ENCODE measurements at regions not wholly inside any gene's neighbourhood (a gene's known extent, or its start where the extent isn't known, plus 50 kb on each side); places are given as distances from the start of the nearest gene placed in this dataset.

DNA sequence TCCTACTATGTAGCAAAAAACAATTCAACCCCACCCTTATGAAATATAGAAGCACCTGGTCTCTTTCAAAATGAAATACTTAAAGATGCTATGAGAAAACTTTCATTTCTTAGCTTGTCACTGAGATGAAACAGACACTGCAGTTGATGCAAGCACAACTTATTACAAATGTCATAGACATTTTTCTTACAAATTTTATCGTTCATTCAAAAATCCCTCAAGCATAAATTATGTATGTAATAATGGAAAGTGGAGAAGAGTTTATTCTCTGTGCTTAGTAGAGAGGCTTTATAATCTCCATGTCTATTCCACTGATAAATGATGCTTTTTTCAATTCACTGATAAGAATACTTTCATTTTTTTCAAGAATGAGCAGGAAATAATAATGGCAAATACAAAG, 1943.9 kb upstream of the IGFBP7 start:
- DNase-seq: no peak
- no peak for TF ChIP-seq GATA1 (IDR thresholded peaks at IDR 0.05; ENCODE audit: low read depth, low read length)
- TF ChIP-seq POLR2A (IDR thresholded peaks at IDR 0.05; ENCODE audit: low read length): no peak

DNA sequence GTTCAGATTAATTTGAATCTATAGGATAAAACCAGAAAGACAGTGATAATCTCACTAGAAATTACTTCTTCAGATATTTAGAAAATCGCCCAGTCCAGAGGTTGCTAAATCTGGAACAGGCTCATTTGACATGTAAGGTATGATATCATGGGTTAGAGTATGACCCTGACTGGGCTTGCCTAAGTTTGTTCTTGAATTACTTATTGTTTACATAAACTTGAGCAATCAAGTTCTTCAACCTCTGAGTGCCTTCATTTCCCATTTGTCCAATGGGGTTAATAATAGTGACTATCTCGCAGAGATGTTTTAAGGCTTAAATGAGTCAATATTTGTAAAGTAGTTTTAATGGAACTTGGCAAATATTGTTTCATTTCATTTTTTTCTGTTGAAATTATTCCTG, 1947.6 kb upstream of the IGFBP7 start:
- DNase-seq: no peak
- no peak for TF ChIP-seq POLR2A (IDR thresholded peaks at IDR 0.05; ENCODE audit: low read length)
- no peak for TF ChIP-seq GATA1 (IDR thresholded peaks at IDR 0.05; ENCODE audit: low read depth, low read length)

DNA sequence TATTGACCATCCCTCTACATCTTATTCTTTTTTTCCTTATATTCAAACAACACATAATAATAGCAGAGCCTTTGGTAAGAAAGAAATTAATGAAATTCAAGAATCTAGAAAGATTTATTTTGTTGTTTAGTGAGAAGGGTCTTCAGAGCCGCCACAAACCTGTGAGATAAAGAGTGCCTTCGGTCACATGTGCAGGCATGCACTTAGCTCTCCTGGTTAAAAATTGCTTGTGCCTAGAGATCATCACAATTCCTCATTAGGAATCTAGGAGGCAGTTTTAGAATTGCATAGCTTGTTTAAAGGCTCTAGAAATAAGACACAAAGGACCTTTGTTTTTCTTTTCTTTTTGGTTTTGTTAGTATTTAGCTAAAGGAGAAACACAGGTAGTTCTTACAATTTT, 1948.4 kb upstream of the IGFBP7 start:
- no peak for TF ChIP-seq GATA1 (IDR thresholded peaks at IDR 0.05; ENCODE audit: low read depth, low read length)
- no peak for TF ChIP-seq POLR2A (IDR thresholded peaks at IDR 0.05; ENCODE audit: low read length)
- no peak for DNase-seq

DNA sequence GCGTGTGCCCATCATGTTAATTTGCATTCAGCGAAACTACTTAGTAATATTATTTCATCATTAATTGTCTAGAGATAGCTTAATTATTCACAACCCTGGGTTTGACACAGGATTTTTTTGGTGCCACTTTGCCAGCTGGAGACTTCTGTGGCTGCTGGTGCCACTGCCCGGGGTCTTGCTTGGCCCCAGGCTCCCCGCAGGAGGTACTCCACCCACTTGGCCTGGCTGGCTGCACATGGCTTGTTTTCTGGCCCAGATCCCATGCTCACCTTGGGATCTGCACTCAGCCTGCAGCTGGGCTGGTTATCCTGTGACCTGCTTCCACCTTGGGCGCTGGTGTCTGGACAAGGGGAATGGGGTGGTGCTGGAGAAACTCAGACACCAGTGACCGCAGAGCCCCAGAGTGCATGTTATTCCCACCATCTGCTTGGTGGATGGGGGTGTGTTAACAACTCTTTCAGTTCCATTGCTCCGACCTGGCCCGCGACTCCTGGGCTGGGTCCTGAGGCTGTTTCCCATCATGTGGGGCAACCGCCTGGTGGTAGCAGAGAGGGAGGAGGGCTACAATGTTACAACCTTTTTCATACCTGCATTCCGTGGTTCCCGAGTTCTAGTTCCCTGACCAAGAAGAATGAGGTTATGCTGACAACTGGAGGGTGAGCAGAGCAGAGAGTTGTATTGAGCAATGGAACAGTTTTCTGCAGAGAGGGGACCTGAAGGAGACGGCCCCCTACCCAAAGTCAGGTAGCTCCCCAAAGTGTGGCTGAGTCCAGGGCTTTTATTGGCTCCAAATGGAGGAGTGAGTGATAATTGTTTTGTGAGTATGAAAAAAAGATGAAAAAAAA, 1950.0 kb upstream of the IGFBP7 start:
- no peak for DNase-seq
- TF ChIP-seq GATA1 (IDR thresholded peaks at IDR 0.05; ENCODE audit: low read depth, low read length): no peak
- TF ChIP-seq POLR2A (IDR thresholded peaks at IDR 0.05; ENCODE audit: low read length): no peak

DNA sequence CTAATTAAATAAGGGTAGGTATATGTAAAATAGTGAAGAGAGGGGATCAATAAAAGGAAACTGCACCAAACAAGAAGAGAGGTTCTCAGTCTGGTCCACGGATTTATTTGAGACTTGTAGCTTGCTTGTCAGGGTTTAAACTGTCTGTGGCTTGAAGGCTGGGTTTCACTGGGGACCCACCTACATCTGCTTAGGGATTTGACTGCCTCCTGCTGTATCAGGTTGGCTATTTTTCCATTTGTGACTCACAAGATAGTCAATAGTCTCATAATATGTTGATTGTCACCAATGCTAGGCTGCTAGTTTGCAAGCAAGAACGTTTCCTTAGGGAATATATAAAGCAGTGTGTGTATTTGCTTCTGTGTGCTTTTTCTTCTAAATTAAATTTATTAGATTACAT, 1950.7 kb upstream of the IGFBP7 start:
- no peak for DNase-seq

DNA sequence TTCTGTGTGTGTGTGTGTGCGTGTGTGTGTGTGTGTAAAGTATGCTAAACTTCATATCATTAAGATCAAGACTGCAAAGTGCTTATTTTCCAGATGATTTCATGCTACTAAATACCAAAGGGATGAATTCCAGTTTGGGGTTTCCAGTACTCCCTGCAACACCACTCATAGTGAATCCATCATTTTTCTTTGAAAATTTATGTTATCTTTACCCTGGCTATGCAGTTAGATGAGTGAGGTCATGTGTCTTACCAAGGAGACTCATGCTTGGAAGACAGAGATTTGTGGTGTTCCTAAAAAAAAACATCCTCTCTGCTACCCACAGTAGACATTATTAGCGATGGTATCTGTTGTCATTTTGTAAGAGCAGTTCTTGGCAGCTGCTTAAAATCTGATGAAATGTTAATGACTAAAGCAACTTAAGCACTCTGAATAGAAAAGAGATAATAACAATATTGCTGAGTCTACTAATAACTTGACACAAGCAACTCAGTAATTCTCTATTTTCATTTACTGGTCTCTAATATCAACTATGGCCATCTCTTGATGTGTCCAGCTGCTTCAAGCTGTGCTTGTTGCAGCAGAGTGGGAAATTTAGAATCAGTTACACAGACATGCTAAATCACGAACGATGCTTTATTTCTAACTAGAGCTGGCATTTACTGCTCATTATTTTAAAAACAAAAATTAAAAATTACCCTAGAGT, 1953.0 kb upstream of the IGFBP7 start:
- DNase-seq: no peak
- TF ChIP-seq POLR2A (IDR thresholded peaks at IDR 0.05; ENCODE audit: low read length) (no peak), GATA1 (IDR thresholded peaks at IDR 0.05; ENCODE audit: low read depth, low read length) (no peak)

More for the DNA sequence above, 1950.7 kb upstream of the IGFBP7 start:
- no peak for TF ChIP-seq GATA1 (IDR thresholded peaks at IDR 0.05; ENCODE audit: low read depth, low read length)

DNA sequence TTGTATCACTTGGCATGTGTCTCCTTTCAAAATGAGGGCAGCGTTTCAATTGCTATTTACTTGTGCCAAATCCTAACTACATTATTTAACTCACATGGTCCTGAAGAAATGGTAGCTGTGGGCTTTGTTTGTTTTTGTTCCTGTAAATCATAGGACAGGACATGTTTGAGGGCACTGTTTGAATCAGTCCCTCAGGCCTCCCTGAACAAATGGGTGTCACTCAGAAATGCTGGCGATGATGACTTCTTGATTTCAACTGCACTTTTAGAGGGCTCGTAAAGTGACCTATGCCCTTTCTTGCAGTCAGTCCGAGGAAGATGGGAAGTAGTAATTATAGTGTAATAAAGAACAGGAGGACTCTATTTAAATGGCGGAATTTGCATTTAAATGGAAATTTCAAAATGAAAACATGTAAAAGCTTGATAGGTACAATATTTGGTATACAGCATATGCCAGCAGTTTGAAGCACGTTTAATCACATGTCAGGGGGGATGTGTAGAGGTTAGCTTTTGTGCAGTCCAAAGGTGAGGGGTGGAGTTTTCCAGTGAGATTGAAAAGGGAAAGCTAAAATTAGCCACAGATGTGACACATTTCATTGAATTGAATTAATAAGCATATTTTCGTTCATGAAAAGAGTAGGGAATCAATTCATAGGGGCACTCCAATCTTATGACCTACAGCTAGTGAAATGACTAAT, 1958.7 kb upstream of the IGFBP7 start:
- TF ChIP-seq POLR2A (IDR thresholded peaks at IDR 0.05; ENCODE audit: low read length) (no peak), GATA1 (IDR thresholded peaks at IDR 0.05; ENCODE audit: low read depth, low read length) (no peak)
- no peak for DNase-seq

DNA sequence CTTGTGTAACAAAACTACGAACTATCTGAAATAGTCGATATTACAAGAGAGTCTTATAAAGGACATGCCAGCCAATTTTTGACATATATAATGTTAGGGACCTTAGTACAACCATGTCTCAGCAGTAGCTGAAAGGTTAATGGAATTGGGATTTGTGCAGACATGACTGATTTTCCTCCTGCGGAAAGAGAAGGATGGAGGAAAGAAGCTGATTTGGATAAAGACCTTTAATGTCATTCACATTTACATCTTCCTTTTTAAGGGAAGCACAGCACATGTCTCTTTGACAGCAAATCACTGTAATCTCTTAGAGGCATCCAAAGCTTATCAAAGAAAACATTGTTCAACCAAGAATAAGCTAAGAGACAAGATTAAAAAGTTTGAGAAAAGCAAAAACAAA, 1976.2 kb upstream of the IGFBP7 start:
- TF ChIP-seq POLR2A (IDR thresholded peaks at IDR 0.05; ENCODE audit: low read length) (no peak), GATA1 (IDR thresholded peaks at IDR 0.05; ENCODE audit: low read depth, low read length) (no peak)
- DNase-seq: no peak

DNA sequence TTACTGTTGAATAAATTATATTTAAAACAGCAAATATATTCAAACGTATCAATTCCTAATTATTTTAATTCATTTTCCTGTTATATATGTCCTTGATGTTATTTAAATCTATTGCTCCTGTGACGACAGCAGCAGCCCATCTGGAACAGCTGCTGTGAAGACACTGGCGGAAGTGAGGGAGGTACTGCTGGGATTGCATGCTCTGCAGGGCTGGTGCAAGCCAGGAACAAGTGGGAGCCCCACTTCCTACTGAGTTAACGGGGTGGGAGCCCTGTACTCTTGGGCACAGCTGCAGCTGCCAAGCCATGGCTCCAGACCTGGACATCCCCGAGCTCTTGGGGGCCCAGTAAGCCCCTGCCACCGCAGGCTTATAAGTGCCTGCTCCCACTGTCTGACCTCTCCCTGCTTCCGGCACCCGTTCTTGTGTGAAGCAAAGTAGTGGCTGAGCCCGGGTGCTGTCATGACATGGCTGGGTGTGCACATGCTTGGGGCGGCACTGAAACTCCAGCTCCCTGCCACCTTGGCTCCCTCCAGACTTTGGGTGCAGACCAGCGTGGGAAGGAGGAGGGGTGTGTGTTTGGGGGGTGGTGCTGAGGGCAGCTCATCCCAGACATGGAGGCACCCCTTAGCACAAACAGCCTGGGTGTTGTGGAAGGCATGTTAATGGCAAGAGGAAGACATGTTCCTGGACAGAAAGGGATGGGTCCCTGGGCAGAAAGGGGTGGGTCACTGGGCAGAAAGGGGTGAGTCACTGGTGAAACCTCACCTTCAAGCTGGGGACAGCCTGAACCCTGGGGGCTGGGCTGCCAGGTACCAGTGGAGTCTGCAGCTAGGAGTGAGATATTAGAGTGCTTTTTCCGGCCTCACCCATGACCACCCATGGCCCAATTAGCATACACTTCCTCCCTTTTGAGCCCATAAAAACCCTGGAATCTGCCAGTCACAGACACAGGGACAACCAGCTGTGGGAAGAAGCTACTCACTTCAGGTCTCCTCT, 1981.3 kb upstream of the IGFBP7 start:
- no peak for DNase-seq
- TF ChIP-seq POLR2A (IDR thresholded peaks at IDR 0.05; ENCODE audit: low read length) (no peak), GATA1 (IDR thresholded peaks at IDR 0.05; ENCODE audit: low read depth, low read length) (no peak)

DNA sequence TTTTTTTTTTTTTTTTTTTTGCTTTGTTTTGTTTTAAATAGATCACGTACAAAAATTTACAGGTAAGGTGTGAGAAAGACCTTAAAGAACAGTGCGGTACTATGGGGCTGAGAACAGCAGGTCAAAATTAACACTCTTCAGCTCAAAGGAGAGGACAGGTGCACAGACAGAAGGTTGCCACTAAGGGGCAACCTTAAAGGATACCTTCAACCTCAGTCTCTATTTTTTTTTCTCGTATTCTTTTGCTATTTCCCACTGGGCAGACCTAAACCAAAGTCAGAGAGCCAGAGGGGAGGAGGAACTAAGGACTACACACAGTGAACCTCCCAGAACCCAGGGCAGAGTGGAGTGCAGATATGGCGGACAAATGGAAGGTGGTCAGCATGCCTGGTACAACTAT, 1984.3 kb upstream of the IGFBP7 start:
- DNase-seq: no peak
- no peak for TF ChIP-seq GATA1 (IDR thresholded peaks at IDR 0.05; ENCODE audit: low read depth, low read length)
- TF ChIP-seq POLR2A (IDR thresholded peaks at IDR 0.05; ENCODE audit: low read length): no peak

DNA sequence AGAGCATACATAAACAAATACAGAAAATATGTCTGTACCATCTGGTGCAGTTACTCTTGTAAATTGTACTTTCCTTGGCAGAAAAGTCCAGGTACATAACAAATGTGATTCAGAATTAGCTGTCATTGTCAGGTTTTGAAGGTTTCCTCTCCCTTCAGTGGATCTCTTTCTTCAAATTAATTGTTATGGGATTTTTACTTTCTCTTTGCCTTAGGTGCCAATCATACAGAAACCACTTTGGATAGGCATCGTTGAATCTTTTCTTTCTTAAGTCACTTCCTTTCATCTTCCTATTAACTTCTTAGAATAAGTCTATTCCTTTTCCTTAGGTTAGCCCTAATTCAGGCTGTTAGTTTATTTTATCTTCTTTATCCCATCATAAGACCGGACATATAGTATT, 1992.1 kb upstream of the IGFBP7 start:
- no peak for DNase-seq
- TF ChIP-seq POLR2A (IDR thresholded peaks at IDR 0.05; ENCODE audit: low read length) (no peak), GATA1 (IDR thresholded peaks at IDR 0.05; ENCODE audit: low read depth, low read length) (no peak)

DNA sequence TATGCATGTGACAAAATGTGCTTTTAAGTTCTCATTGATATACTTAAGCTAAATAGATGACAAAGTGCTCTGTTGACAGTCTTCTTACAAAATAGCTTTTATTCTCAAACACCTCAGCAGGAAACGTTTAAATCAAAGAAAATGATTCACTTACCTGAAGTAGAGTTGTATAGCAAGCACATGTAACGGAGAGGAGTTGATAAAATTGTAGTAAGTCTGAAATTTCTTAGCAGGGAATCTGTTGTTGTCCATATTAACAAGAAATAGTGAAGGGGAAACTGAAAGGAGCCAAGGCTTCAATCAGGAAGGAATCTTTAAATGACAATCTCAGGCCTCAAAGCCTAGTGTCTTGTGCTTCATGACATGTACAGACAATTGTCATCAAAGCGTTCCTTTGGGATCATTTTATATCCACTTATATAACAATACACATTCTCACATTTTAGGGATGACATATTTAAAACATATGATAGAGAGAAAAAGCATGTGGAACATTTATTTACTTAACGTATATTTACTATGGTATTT, 2010.2 kb upstream of the IGFBP7 start:
- no peak for DNase-seq
- TF ChIP-seq POLR2A (IDR thresholded peaks at IDR 0.05; ENCODE audit: low read length): no peak
- no peak for TF ChIP-seq GATA1 (IDR thresholded peaks at IDR 0.05; ENCODE audit: low read depth, low read length)

DNA sequence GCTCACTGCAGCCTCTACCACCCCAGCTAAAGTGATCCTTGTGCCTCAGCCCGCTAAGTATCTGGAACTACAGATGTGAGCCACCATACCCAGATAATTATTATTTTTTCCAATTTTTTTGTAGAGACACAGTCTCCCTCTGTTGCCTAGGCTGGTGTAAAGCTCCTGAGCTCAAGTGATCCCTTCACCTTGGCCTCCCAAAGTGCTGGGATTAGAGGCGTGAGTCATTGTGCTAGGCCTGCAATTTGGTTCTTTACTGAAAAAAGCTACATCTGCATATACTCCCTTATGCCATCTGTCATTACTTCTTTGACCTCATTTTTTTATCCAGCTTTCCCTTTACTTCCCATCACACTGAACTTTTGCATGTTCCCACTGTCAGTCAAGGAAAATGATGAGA, 2012.4 kb upstream of the IGFBP7 start:
- no peak for TF ChIP-seq POLR2A (IDR thresholded peaks at IDR 0.05; ENCODE audit: low read length)
- TF ChIP-seq GATA1 (IDR thresholded peaks at IDR 0.05; ENCODE audit: low read depth, low read length): no peak
- no peak for DNase-seq

All from erythroblast (primary cell).